ENCODE measurements at regions not wholly inside any gene's neighbourhood (a gene's known extent, or its start where the extent isn't known, plus 50 kb on each side); places are given as distances from the start of the nearest gene placed in this dataset.

GRCh38 chr12:38541849-38542248 lies 225.3 kb downstream of the ALG10B start:
- no peak for DNase-seq
- H3K4me3 Mint-ChIP-seq = no peak overlapping the region

DNA sequence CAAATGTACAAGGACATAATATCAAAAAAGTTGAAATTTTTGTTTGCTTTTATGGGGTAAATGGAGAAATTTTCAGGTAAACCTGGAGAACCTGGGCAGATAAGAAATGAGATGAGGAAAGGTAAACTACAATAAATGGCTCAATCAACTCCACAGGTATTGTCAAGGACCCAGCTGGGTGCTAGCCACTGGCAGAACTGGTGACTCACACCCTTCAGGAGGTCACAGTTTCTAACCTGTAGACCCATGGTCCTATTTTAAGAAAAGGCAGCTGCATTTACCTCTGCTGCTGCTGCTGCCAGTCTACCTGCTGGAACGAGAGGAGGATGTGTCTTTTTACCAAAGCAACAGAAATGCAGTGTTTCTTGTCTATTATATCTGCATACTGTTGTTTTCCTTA lies 226.6 kb downstream of the ALG10B start:
- no peak for DNase-seq
- H3K4me3 Mint-ChIP-seq = no peak overlapping the region

More at GRCh38 chr12:38541849-38542248, 225.3 kb downstream of the ALG10B start:
- ChIA-PET POLR2A (no interaction called here), CTCF (no interaction called here)
- Mint-ChIP-seq H3K4me1 (no peaks in the 10 kb centered on the region), H3K27me3 (no peaks in the 10 kb centered on the region), H3K27ac (no peak overlapping the region), H3K36me3 (no peaks in the 10 kb centered on the region), H3K9me3 (peaks cover 9 to 18% (median 10%) of the 10 kb centered on the region in 3 donors)
- Histone ChIP-seq H3K27me3 (replicated peaks in 1 of 2; ENCODE audit: control insufficient read depth in 2 of 2, extremely low read depth in 1 of 2, insufficient read depth in 2 of 2, low read length in 1 of 2) (no peaks in the 10 kb centered on the region), H3K27ac (ENCODE audit: low read length) (no peak overlapping the region), H3K4me3 (ENCODE audit: control insufficient read depth in 1 of 2, extremely low read depth in 1 of 2, low read length in 1 of 2) (no peak overlapping the region), H3K36me3 (ENCODE audit: control insufficient read depth in 2 of 2, extremely low read depth in 1 of 2, insufficient read depth in 1 of 2, low read length in 1 of 2) (no peaks in the 10 kb centered on the region), H3K9me3 (no peaks in the 10 kb centered on the region), H3K4me1 (ENCODE audit: control insufficient read depth in 1 of 2, extremely low read depth in 1 of 2, insufficient read depth in 2 of 2, low read length in 2 of 2) (no peaks in the 10 kb centered on the region)
- no peak for ATAC-seq (replicated peaks in 1 of 4)

GRCh38 chr12:38544330-38545066 lies 227.9 kb downstream of the ALG10B start:
- H3K27ac Mint-ChIP-seq = no peak overlapping the region
- Histone ChIP-seq H3K9me3 (no peaks in the 10 kb centered on the region), H3K27ac (ENCODE audit: low read length) (no peak overlapping the region), H3K4me3 (ENCODE audit: control insufficient read depth in 1 of 2, extremely low read depth in 1 of 2, low read length in 1 of 2) (no peak overlapping the region), H3K27me3 (replicated peaks in 1 of 2; ENCODE audit: control insufficient read depth in 2 of 2, extremely low read depth in 1 of 2, insufficient read depth in 2 of 2, low read length in 1 of 2) (no peaks in the 10 kb centered on the region), H3K36me3 (ENCODE audit: control insufficient read depth in 2 of 2, extremely low read depth in 1 of 2, insufficient read depth in 1 of 2, low read length in 1 of 2) (no peaks in the 10 kb centered on the region), H3K4me1 (ENCODE audit: control insufficient read depth in 1 of 2, extremely low read depth in 1 of 2, insufficient read depth in 2 of 2, low read length in 2 of 2) (no peaks in the 10 kb centered on the region)
- 83% methylated on average over 2 of the region's 5 CpGs for WGBS (ENCODE audit: insufficient coverage)
- ChIA-PET POLR2A (no interaction called here), CTCF (no interaction called here)
- DNase-seq (no peak), ATAC-seq (replicated peaks in 1 of 4) (no peak)
- H3K9me3 Mint-ChIP-seq = peaks cover 5 to 25% (median 15%) of the 10 kb centered on the region in 3 donors
- no peaks in the 10 kb centered on the region for H3K27me3 Mint-ChIP-seq
- no peaks in the 10 kb centered on the region for H3K4me1 Mint-ChIP-seq
- H3K4me3 Mint-ChIP-seq = no peak overlapping the region
- no peaks in the 10 kb centered on the region for H3K36me3 Mint-ChIP-seq

More for the DNA sequence above, 226.6 kb downstream of the ALG10B start:
- H3K9me3 ChIP-seq = no peaks in the 10 kb centered on the region
- H3K27me3 Mint-ChIP-seq = no peaks in the 10 kb centered on the region
- peaks cover 5 to 27% (median 18%) of the 10 kb centered on the region in 3 donors for H3K9me3 Mint-ChIP-seq
- no peaks in the 10 kb centered on the region for H3K36me3 Mint-ChIP-seq
- no peak overlapping the region for H3K4me3 ChIP-seq (ENCODE audit: control insufficient read depth in 1 of 2, extremely low read depth in 1 of 2, low read length in 1 of 2)
- no peak overlapping the region for H3K27ac ChIP-seq (ENCODE audit: low read length)
- H3K4me1 Mint-ChIP-seq = no peaks in the 10 kb centered on the region
- H3K27me3 ChIP-seq (replicated peaks in 1 of 2; ENCODE audit: control insufficient read depth in 2 of 2, extremely low read depth in 1 of 2, insufficient read depth in 2 of 2, low read length in 1 of 2) = no peaks in the 10 kb centered on the region
- no CpG with 5 or more reads among the region's 1 CpG for WGBS (ENCODE audit: insufficient coverage)
- no peaks in the 10 kb centered on the region for H3K36me3 ChIP-seq (ENCODE audit: control insufficient read depth in 2 of 2, extremely low read depth in 1 of 2, insufficient read depth in 1 of 2, low read length in 1 of 2)
- POLR2A ChIA-PET = no interaction called here
- CTCF ChIA-PET = no interaction called here
- no peak overlapping the region for H3K27ac Mint-ChIP-seq
- H3K4me1 ChIP-seq (ENCODE audit: control insufficient read depth in 1 of 2, extremely low read depth in 1 of 2, insufficient read depth in 2 of 2, low read length in 2 of 2) = no peaks in the 10 kb centered on the region
- ATAC-seq (replicated peaks in 1 of 4) = no peak

DNA sequence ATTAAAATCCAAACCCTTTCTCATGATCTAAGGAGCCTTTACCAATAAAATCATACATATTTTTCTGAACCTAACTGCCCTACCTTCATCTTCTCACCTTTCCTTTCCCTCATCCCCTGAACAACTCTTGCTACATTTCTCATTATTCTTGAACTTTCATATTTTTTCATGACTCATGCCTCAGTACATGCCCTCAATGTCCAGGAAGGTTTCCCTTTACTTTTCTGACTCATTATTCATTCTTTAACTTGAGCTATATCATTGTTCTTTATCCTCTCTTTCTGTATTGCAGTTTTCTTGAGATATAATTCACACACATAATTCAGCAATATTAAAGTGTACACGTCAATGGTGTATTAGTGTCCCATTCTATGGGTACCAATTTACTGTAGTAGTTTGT lies 231.0 kb downstream of the ALG10B start:
- Mint-ChIP-seq H3K27ac (no peak overlapping the region), H3K9me3 (peaks cover 11 to 17% (median 16%) of the 10 kb centered on the region in 3 donors), H3K36me3 (no peaks in the 10 kb centered on the region), H3K4me3 (no peak overlapping the region), H3K4me1 (no peaks in the 10 kb centered on the region), H3K27me3 (no peaks in the 10 kb centered on the region)
- ChIA-PET CTCF (no interaction called here), POLR2A (no interaction called here)
- no peak overlapping the region for H3K4me3 ChIP-seq (ENCODE audit: control insufficient read depth in 1 of 2, extremely low read depth in 1 of 2, low read length in 1 of 2)
- DNase-seq = no peak
- no peaks in the 10 kb centered on the region for H3K4me1 ChIP-seq (ENCODE audit: control insufficient read depth in 1 of 2, extremely low read depth in 1 of 2, insufficient read depth in 2 of 2, low read length in 2 of 2)
- H3K27ac ChIP-seq (ENCODE audit: low read length) = no peak overlapping the region
- no peak for ATAC-seq (replicated peaks in 1 of 4)
- no CpG with 5 or more reads among the region's 1 CpG for WGBS (ENCODE audit: insufficient coverage)
- no peaks in the 10 kb centered on the region for H3K9me3 ChIP-seq
- no peaks in the 10 kb centered on the region for H3K27me3 ChIP-seq (replicated peaks in 1 of 2; ENCODE audit: control insufficient read depth in 2 of 2, extremely low read depth in 1 of 2, insufficient read depth in 2 of 2, low read length in 1 of 2)
- no peaks in the 10 kb centered on the region for H3K36me3 ChIP-seq (ENCODE audit: control insufficient read depth in 2 of 2, extremely low read depth in 1 of 2, insufficient read depth in 1 of 2, low read length in 1 of 2)

- H3K4me3 Mint-ChIP-seq = no peak overlapping the region
- DNase-seq = no peak
- no peak overlapping the region for H3K4me3 ChIP-seq (ENCODE audit: control insufficient read depth in 1 of 2, extremely low read depth in 1 of 2, low read length in 1 of 2)
- no peak overlapping the region for H3K27ac Mint-ChIP-seq
- H3K27me3 Mint-ChIP-seq = no peaks in the 10 kb centered on the region
- no peaks in the 10 kb centered on the region for H3K36me3 ChIP-seq (ENCODE audit: control insufficient read depth in 2 of 2, extremely low read depth in 1 of 2, insufficient read depth in 1 of 2, low read length in 1 of 2)
- no peaks in the 10 kb centered on the region for H3K4me1 ChIP-seq (ENCODE audit: control insufficient read depth in 1 of 2, extremely low read depth in 1 of 2, insufficient read depth in 2 of 2, low read length in 2 of 2)
- no peaks in the 10 kb centered on the region for H3K4me1 Mint-ChIP-seq
- no peaks in the 10 kb centered on the region for H3K36me3 Mint-ChIP-seq
- ATAC-seq (replicated peaks in 1 of 4) = no peak
- POLR2A ChIA-PET = no interaction called here
- H3K9me3 Mint-ChIP-seq = peaks cover 12 to 21% (median 12%) of the 10 kb centered on the region in 3 donors
- no peak overlapping the region for H3K27ac ChIP-seq (ENCODE audit: low read length)
- 87% methylated on average over 3 of the region's 5 CpGs for WGBS (ENCODE audit: insufficient coverage)
- H3K9me3 ChIP-seq = no peaks in the 10 kb centered on the region
- CTCF ChIA-PET = no interaction called here
- no peaks in the 10 kb centered on the region for H3K27me3 ChIP-seq (replicated peaks in 1 of 2; ENCODE audit: control insufficient read depth in 2 of 2, extremely low read depth in 1 of 2, insufficient read depth in 2 of 2, low read length in 1 of 2)
These were observed 239.3 kb downstream of the ALG10B start for GRCh38 chr12:38555620-38556591.

GRCh38 chr12:38556647-38557046 lies 240.1 kb downstream of the ALG10B start:
- WGBS (ENCODE audit: insufficient coverage) = no CpG with 5 or more reads among the region's 2 CpGs
- no peak for DNase-seq
- Histone ChIP-seq H3K4me3 (ENCODE audit: control insufficient read depth in 1 of 2, extremely low read depth in 1 of 2, low read length in 1 of 2) (no peak overlapping the region), H3K9me3 (no peaks in the 10 kb centered on the region), H3K27ac (ENCODE audit: low read length) (no peak overlapping the region), H3K27me3 (replicated peaks in 1 of 2; ENCODE audit: control insufficient read depth in 2 of 2, extremely low read depth in 1 of 2, insufficient read depth in 2 of 2, low read length in 1 of 2) (no peaks in the 10 kb centered on the region), H3K4me1 (ENCODE audit: control insufficient read depth in 1 of 2, extremely low read depth in 1 of 2, insufficient read depth in 2 of 2, low read length in 2 of 2) (no peaks in the 10 kb centered on the region), H3K36me3 (ENCODE audit: control insufficient read depth in 2 of 2, extremely low read depth in 1 of 2, insufficient read depth in 1 of 2, low read length in 1 of 2) (no peaks in the 10 kb centered on the region)
- ChIA-PET CTCF (no interaction called here), POLR2A (no interaction called here)
- Mint-ChIP-seq H3K9me3 (peaks cover 12 to 22% (median 15%) of the 10 kb centered on the region in 3 donors), H3K27me3 (no peaks in the 10 kb centered on the region), H3K36me3 (no peaks in the 10 kb centered on the region), H3K4me1 (no peaks in the 10 kb centered on the region), H3K27ac (no peak overlapping the region), H3K4me3 (no peak overlapping the region)
- ATAC-seq (replicated peaks in 1 of 4) = no peak

Measured in T-cell (primary cell).